Thyroid gland (tissue), 4 donors: ENCODE measurements at regions not wholly inside any gene's neighbourhood (a gene's known extent, or its start where the extent isn't known, plus 50 kb on each side); places are given as distances from the start of the nearest gene placed in this dataset.

Source experiments
- CTCF ChIP-seq, 6 experiments: fragments of 200-600 bp in 3 of 6; fragments of 450-650 bp in 3 of 6; sonication (generic) in 3 of 6; IDR thresholded peaks; one replicate each; pipeline ENCODE4 v1.5.1; 2016 to 2019; ENCODE audit warnings: antibody characterized with exemption in 6 of 6, mild to moderate bottlenecking in 2 of 6, inconsistent platforms in 1 of 6, moderate library complexity in 1 of 6
- POLR2A ChIP-seq, 2 donors: fragments of 450-650 bp; IDR thresholded peaks; one replicate each; pipeline ENCODE4 v1.6.1; 2017; ENCODE audit warnings: antibody characterized with exemption in 2 of 2, mild to moderate bottlenecking in 2 of 2, moderate library complexity in 1 of 2

DNA sequence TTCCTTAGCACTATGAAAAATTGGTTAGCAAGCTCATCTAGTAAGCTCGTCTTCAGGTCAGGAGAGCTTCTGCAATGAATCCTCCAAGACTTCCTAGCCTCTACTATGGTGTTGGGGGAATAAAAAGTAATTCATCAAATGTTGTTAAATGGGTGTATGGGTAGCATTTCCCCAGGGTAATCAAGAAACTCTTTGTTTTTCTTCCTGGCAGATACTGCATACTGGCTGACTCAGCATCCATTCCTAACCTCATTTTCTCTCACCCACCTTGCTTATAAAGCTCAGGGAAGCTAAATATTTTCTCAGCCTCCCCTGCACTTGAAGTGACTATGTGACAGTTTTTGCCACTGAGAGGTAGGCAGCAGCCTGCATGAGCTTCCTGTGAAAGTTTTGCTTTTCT lies 83.4 kb downstream of the MAB21L3 start:
- TF ChIP-seq CTCF (IDR thresholded peaks at IDR 0.05) (no peak), POLR2A (IDR thresholded peaks at IDR 0.05) (no peak)
